Lower leg skin (tissue), 4 donors: ENCODE measurements at regions not wholly inside any gene's neighbourhood (a gene's known extent, or its start where the extent isn't known, plus 50 kb on each side); places are given as distances from the start of the nearest gene placed in this dataset.

Experiments used
- DNase-seq, 2 donors: peaks; one replicate each; pipeline ENCODE4 v3.0.0-alpha.2; 2019; ENCODE audit warnings: low spot score in 2 of 2
- H3K4me3 ChIP-seq: fragments of 200-600 bp; sonication (generic); 2 replicates; pipeline ENCODE4 v1.5.1; 2017; ENCODE audit warnings: mild to moderate bottlenecking, low read depth; ENCODE audit not compliant: poor library complexity, severe bottlenecking
- POLR2A ChIP-seq, 2 donors: fragments of 450-650 bp; IDR thresholded peaks; one replicate each; pipeline ENCODE4 v1.6.1; 2016 to 2017; ENCODE audit warnings: antibody characterized with exemption in 2 of 2, mild to moderate bottlenecking in 1 of 2, moderate library complexity in 1 of 2
- WGBS, 2 donors: methylation state at CpG; one replicate each; pipeline ENCODE4 v1.1.5; 2018; 5-methylcytosine and 5-hydroxymethylcytosine counted together
- intact Hi-C: fragments of 100-400 bp; cut with DNase I; formaldehyde crosslinking; loops from one replicate; pipeline ENCODE4 v1.15.0; 2023; ENCODE audit warnings: low total_unique reads
- TF ChIP-seq, protein P1 (sequence below), 3 donors: fragments of 450-650 bp; IDR thresholded peaks; one replicate each; pipeline ENCODE4 v1.5.1; 2016; ENCODE audit warnings: antibody characterized with exemption in 3 of 3, mild to moderate bottlenecking in 3 of 3, moderate library complexity in 2 of 3

GRCh38 chr6:126949786-126950185 is 168.7 kb upstream of the RSPO3 start:
- no peak overlapping the region for H3K4me3 ChIP-seq
- 88 to 92% methylated on average over 1 of the region's 1 CpG for WGBS, 2 donors
- no peak for TF ChIP-seq POLR2A (IDR thresholded peaks at IDR 0.05)
- TF ChIP-seq, protein P1, sequence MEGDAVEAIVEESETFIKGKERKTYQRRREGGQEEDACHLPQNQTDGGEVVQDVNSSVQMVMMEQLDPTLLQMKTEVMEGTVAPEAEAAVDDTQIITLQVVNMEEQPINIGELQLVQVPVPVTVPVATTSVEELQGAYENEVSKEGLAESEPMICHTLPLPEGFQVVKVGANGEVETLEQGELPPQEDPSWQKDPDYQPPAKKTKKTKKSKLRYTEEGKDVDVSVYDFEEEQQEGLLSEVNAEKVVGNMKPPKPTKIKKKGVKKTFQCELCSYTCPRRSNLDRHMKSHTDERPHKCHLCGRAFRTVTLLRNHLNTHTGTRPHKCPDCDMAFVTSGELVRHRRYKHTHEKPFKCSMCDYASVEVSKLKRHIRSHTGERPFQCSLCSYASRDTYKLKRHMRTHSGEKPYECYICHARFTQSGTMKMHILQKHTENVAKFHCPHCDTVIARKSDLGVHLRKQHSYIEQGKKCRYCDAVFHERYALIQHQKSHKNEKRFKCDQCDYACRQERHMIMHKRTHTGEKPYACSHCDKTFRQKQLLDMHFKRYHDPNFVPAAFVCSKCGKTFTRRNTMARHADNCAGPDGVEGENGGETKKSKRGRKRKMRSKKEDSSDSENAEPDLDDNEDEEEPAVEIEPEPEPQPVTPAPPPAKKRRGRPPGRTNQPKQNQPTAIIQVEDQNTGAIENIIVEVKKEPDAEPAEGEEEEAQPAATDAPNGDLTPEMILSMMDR (IDR thresholded peaks at IDR 0.05), result no peak
- no peak for DNase-seq
- intact Hi-C loops, result no loop called here

DNA sequence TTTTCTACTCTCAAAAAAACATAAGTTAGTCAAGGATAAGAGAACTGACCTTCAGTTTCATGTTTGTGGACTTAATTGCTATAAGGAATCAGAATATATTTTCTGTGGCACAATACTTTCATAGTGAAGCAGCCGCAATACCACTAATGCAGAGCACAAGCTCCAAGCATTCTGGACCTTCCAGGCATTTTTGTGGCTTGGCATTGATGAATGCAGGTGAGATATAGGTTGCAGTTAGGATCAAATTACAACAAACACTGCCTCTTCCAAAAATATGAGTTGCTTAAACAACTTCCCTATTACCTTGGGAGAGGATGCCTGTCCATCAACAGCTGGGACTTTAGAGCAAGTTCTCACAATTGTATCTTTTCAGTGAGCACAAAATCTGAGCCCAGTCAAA is 162.8 kb upstream of the RSPO3 start:
- DNase-seq, result no peak
- WGBS, 2 donors, result 63 to 72% methylated on average over 1 of the region's 1 CpG
- intact Hi-C loops, result no loop called here

GRCh38 chr6:126957721-126958120 is 160.8 kb upstream of the RSPO3 start:
- 84 to 91% methylated on average over 3 of the region's 3 CpGs for WGBS, 2 donors
- no peak for TF ChIP-seq POLR2A (IDR thresholded peaks at IDR 0.05)
- TF ChIP-seq, protein P1 (IDR thresholded peaks at IDR 0.05), result no peak
- intact Hi-C loops, result no loop called here
- H3K4me3 ChIP-seq, result no peak overlapping the region
- no peak for DNase-seq

More for the DNA sequence above, 162.8 kb upstream of the RSPO3 start:
- no peak for TF ChIP-seq POLR2A (IDR thresholded peaks at IDR 0.05)
- TF ChIP-seq, protein P1 (IDR thresholded peaks at IDR 0.05), result no peak
- no peak overlapping the region for H3K4me3 ChIP-seq

DNA sequence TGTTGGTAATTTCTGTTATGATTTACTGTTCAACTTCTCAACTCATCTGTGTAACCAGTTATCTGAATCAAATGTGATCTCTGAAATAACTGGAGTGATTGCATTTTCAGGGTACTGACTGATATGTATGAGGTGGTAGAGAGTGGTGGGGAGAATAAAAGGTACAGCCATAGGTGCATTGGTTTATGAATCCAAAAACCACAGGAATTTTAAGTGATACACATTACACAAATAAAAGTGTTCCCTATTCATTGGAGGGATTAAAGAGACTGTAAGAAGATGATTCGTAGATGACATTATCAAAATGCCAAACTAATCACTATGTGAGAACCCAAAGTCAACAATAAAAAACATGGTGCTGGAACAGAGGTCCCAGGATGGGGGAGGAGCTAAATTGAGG is 158.7 kb upstream of the RSPO3 start:
- 70 to 71% methylated on average over 1 of the region's 1 CpG for WGBS, 2 donors
- intact Hi-C loops, result no loop called here
- no peak overlapping the region for H3K4me3 ChIP-seq
- no peak for DNase-seq
- TF ChIP-seq POLR2A (IDR thresholded peaks at IDR 0.05), result no peak
- TF ChIP-seq, protein P1 (IDR thresholded peaks at IDR 0.05), result no peak

GRCh38 chr6:126963077-126963809 is 155.2 kb upstream of the RSPO3 start:
- intact Hi-C loops, result no loop called here
- no peak for DNase-seq
- no peak overlapping the region for H3K4me3 ChIP-seq
- TF ChIP-seq POLR2A (IDR thresholded peaks at IDR 0.05), result no peak
- TF ChIP-seq, protein P1 (IDR thresholded peaks at IDR 0.05), result no peak
- 83 to 87% methylated on average over 8 of the region's 8 CpGs for WGBS, 2 donors
